ENCODE measurements at regions not wholly inside any gene's neighbourhood (a gene's known extent, or its start where the extent isn't known, plus 50 kb on each side); places are given as distances from the start of the nearest gene placed in this dataset.
"Not testable (repeated sequence)": the region's sequence is repeated elsewhere in the genome, so short reads cannot be mapped to it uniquely, and the experiment has no call there.

GRCh38 chr12:38160318-38161122 lies 156.1 kb upstream of the ALG10B start:
- DNase-seq = no peak

GRCh38 chr12:38161123-38162000 lies 155.2 kb upstream of the ALG10B start:
- no peak for DNase-seq

- no peak for DNase-seq
Measured at GRCh38 chr12:38162013-38162412, 154.6 kb upstream of the ALG10B start.

- DNase-seq = no peak
Measured at GRCh38 chr12:38162708-38163441, 153.7 kb upstream of the ALG10B start.

GRCh38 chr12:38163442-38163801 lies 153.2 kb upstream of the ALG10B start:
- no peak for DNase-seq

- no peak for DNase-seq
Measured at GRCh38 chr12:38166225-38166624, 150.3 kb upstream of the ALG10B start.

- no peak for DNase-seq
Measured at GRCh38 chr12:38175538-38175937, 141.0 kb upstream of the ALG10B start.

- not testable (repeated sequence) for DNase-seq
Measured at GRCh38 chr12:38183617-38184016, 133.0 kb upstream of the ALG10B start.

GRCh38 chr12:38197286-38197685 lies 119.3 kb upstream of the ALG10B start:
- not testable (repeated sequence) for DNase-seq

- no peak for DNase-seq
Measured at GRCh38 chr12:38201461-38202276, 114.9 kb upstream of the ALG10B start.

- DNase-seq = no peak
Measured at GRCh38 chr12:38204831-38205230, 111.7 kb upstream of the ALG10B start.

GRCh38 chr12:38222011-38222410 lies 94.6 kb upstream of the ALG10B start:
- DNase-seq = no peak

GRCh38 chr12:38238328-38238727 lies 78.2 kb upstream of the ALG10B start:
- not testable (repeated sequence) for DNase-seq

- no peak for DNase-seq
Measured at GRCh38 chr12:38253778-38254177, 62.8 kb upstream of the ALG10B start.

- DNase-seq = no peak
Measured at GRCh38 chr12:38258411-38258810, 58.2 kb upstream of the ALG10B start.
